ENCODE measurements at regions not wholly inside any gene's neighbourhood (a gene's known extent, or its start where the extent isn't known, plus 50 kb on each side); places are given as distances from the start of the nearest gene placed in this dataset.
"Not testable (repeated sequence)": the region's sequence is repeated elsewhere in the genome, so short reads cannot be mapped to it uniquely, and the experiment has no call there.

DNA sequence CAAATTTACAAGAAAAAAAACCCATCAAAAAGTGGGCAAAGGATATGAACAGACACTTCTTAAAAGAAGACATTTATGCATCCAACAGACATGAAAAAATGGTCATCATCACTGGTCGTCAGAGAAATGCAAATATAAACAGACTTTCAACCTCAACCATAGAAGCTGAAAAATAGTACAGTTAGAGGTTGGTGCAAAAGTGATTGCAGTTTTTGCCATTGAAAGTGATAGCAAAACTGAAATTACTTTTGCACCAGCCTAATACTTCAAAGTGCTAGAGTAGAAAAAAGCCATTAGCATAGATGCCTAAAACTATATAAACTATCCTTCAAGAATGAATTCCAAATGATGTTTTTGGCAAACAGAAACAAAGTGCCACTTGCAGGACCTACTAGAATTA lies 365.8 kb upstream of the DPYD start:
- Histone ChIP-seq H3K4me1 (no peaks in the 10 kb centered on the region), H3K4me3 (no peak overlapping the region), H3K9me3 (no peaks in the 10 kb centered on the region), H3K27ac (no peak overlapping the region), H3K36me3 (no peaks in the 10 kb centered on the region), H3K27me3 (no peaks in the 10 kb centered on the region)
- no peak for DNase-seq
- intact Hi-C loops (cut with DNase I): no loop called here
- TF ChIP-seq, protein P1, sequence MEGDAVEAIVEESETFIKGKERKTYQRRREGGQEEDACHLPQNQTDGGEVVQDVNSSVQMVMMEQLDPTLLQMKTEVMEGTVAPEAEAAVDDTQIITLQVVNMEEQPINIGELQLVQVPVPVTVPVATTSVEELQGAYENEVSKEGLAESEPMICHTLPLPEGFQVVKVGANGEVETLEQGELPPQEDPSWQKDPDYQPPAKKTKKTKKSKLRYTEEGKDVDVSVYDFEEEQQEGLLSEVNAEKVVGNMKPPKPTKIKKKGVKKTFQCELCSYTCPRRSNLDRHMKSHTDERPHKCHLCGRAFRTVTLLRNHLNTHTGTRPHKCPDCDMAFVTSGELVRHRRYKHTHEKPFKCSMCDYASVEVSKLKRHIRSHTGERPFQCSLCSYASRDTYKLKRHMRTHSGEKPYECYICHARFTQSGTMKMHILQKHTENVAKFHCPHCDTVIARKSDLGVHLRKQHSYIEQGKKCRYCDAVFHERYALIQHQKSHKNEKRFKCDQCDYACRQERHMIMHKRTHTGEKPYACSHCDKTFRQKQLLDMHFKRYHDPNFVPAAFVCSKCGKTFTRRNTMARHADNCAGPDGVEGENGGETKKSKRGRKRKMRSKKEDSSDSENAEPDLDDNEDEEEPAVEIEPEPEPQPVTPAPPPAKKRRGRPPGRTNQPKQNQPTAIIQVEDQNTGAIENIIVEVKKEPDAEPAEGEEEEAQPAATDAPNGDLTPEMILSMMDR (IDR thresholded peaks at IDR 0.05): no peak
- TF ChIP-seq POLR2AphosphoS5 (IDR thresholded peaks at IDR 0.05) (no peak), POLR2A (IDR thresholded peaks at IDR 0.05) (no peak), EP300 (IDR thresholded peaks at IDR 0.05) (no peak)
- WGBS, 2 donors: 38 to 55% methylated on average over 1 of the region's 1 CpG

GRCh38 chr1:98285286-98285685 lies 364.5 kb upstream of the DPYD start:
- H3K27me3 ChIP-seq; H3K4me3 ChIP-seq; H3K36me3 ChIP-seq; H3K9me3 ChIP-seq; H3K27ac ChIP-seq; DNase-seq; H3K4me1 ChIP-seq; intact Hi-C loops (cut with DNase I): not testable (repeated sequence)
- 48 to 52% methylated on average over 2 of the region's 2 CpGs for WGBS, 2 donors

DNA sequence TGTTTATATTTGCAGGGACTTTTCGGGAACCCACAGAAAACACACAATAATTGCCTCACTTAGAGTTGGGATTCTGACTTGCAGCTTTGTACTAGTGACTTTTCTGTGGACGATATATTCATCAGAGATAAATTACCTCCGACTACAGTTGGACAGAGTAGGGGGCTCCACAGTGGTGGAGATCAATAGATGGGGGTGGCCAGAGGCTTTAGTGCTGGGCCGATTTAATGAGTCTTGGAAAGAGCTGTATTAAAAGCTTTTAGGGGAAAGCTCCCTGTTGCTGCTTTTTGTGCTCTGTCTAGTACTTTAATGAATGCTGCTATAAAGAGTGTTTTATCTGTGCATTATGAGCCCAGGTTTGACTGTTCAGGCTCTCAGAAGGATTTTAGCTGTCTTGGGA lies 359.2 kb upstream of the DPYD start:
- TF ChIP-seq, protein P1 (IDR thresholded peaks at IDR 0.05): no peak
- no peak for TF ChIP-seq POLR2AphosphoS5 (IDR thresholded peaks at IDR 0.05)
- TF ChIP-seq POLR2A (IDR thresholded peaks at IDR 0.05): no peak
- no peak for TF ChIP-seq EP300 (IDR thresholded peaks at IDR 0.05)
- WGBS, 2 donors: 62 to 73% methylated on average over 4 of the region's 4 CpGs
- H3K36me3 ChIP-seq: no peaks in the 10 kb centered on the region

GRCh38 chr1:98278055-98278454 lies 357.2 kb upstream of the DPYD start:
- H3K36me3 ChIP-seq: no peaks in the 10 kb centered on the region
- intact Hi-C loops (cut with DNase I): no loop called here
- H3K9me3 ChIP-seq: no peaks in the 10 kb centered on the region
- no peak for DNase-seq
- no peak overlapping the region for H3K27ac ChIP-seq
- 81 to 83% methylated on average over 3 of the region's 3 CpGs for WGBS, 2 donors
- H3K4me3 ChIP-seq: no peak overlapping the region
- H3K27me3 ChIP-seq: no peaks in the 10 kb centered on the region
- no peaks in the 10 kb centered on the region for H3K4me1 ChIP-seq
- TF ChIP-seq, protein P1 (IDR thresholded peaks at IDR 0.05): no peak
- TF ChIP-seq POLR2AphosphoS5 (IDR thresholded peaks at IDR 0.05): no peak
- no peak for TF ChIP-seq POLR2A (IDR thresholded peaks at IDR 0.05)
- TF ChIP-seq EP300 (IDR thresholded peaks at IDR 0.05): no peak

More for the DNA sequence above, 359.2 kb upstream of the DPYD start:
- Histone ChIP-seq H3K27me3 (no peaks in the 10 kb centered on the region), H3K4me3 (no peak overlapping the region), H3K4me1 (no peaks in the 10 kb centered on the region), H3K27ac (no peak overlapping the region), H3K9me3 (no peaks in the 10 kb centered on the region)
- intact Hi-C loops (cut with DNase I): no loop called here
- no peak for DNase-seq

DNA sequence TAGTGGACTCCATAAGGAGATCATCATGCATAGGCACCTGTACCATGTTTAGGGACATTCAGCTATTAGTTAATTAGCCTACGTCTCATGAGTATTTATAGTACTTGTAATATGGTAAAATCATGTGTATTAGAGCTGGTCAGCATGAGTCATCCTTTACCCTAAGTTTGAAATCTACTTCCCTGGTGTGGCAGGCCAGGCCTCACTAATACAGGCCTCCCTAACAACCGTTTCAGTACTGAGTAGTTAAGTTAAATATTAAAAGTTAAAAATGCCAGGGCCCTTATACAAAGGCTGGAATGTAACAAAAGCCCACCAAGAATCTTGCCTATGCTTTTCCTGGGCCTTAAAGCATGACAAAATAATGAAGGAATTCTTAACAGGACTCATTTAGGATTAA lies 356.3 kb upstream of the DPYD start:
- no peaks in the 10 kb centered on the region for H3K9me3 ChIP-seq
- no peak overlapping the region for H3K27ac ChIP-seq
- no peaks in the 10 kb centered on the region for H3K4me1 ChIP-seq
- WGBS, 2 donors: 56 to 62% methylated on average over 2 of the region's 2 CpGs
- no peaks in the 10 kb centered on the region for H3K27me3 ChIP-seq
- no peaks in the 10 kb centered on the region for H3K36me3 ChIP-seq
- DNase-seq: no peak
- H3K4me3 ChIP-seq: no peak overlapping the region
- intact Hi-C loops (cut with DNase I): no loop called here
- TF ChIP-seq POLR2A (IDR thresholded peaks at IDR 0.05): no peak
- TF ChIP-seq, protein P1 (IDR thresholded peaks at IDR 0.05): no peak
- no peak for TF ChIP-seq POLR2AphosphoS5 (IDR thresholded peaks at IDR 0.05)
- no peak for TF ChIP-seq EP300 (IDR thresholded peaks at IDR 0.05)
